Vagina (tissue), 2 donors: ENCODE measurements at regions not wholly inside any gene's neighbourhood (a gene's known extent, or its start where the extent isn't known, plus 50 kb on each side); places are given as distances from the start of the nearest gene placed in this dataset.

Experiments used
- POLR2A ChIP-seq, 2 donors: fragments of 450-650 bp; IDR thresholded peaks; one replicate each; pipeline ENCODE4 v1.6.1; 2017; ENCODE audit warnings: antibody characterized with exemption in 2 of 2, mild to moderate bottlenecking in 2 of 2, moderate library complexity in 2 of 2
- POLR2AphosphoS5 ChIP-seq, 2 donors: sonication (generic); formaldehyde crosslinking; IDR thresholded peaks; one replicate each; pipeline ENCODE4 v1.9.0; 2017; ENCODE audit warnings: antibody characterized with exemption in 2 of 2, mild to moderate bottlenecking in 2 of 2, low read depth in 1 of 2; ENCODE audit not compliant: insufficient read depth in 1 of 2
- TF ChIP-seq, protein P1 (sequence below), 3 experiments: fragments of 450-650 bp in 2 of 3; fragments of 200-600 bp in 1 of 3; sonication (generic) in 1 of 3; IDR thresholded peaks; one replicate each; pipeline ENCODE4 v1.5.1; 2017 to 2019; ENCODE audit warnings: antibody characterized with exemption in 3 of 3, mild to moderate bottlenecking in 2 of 3, moderate library complexity in 2 of 3

DNA sequence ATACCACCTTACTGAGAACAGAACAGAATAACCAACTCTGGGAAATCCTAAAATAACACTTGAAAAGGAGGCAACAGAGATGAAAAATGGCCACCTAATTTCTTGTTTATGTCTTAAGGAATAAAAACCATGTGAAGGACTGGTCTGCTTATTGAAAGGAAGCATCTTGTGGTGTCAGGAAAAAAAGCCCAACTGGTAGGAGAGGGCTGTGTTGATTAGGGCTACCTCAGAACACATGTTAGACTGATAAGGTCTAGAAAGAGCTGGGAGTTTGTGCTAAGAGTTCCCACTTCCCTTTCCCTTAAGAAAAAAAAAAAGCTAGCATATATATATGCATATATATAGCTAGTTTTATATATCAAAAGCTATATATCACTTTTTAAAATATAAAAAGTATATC is 425.3 kb upstream of the BTBD3 start:
- no peak for TF ChIP-seq POLR2A (IDR thresholded peaks at IDR 0.05)
- TF ChIP-seq, protein P1, sequence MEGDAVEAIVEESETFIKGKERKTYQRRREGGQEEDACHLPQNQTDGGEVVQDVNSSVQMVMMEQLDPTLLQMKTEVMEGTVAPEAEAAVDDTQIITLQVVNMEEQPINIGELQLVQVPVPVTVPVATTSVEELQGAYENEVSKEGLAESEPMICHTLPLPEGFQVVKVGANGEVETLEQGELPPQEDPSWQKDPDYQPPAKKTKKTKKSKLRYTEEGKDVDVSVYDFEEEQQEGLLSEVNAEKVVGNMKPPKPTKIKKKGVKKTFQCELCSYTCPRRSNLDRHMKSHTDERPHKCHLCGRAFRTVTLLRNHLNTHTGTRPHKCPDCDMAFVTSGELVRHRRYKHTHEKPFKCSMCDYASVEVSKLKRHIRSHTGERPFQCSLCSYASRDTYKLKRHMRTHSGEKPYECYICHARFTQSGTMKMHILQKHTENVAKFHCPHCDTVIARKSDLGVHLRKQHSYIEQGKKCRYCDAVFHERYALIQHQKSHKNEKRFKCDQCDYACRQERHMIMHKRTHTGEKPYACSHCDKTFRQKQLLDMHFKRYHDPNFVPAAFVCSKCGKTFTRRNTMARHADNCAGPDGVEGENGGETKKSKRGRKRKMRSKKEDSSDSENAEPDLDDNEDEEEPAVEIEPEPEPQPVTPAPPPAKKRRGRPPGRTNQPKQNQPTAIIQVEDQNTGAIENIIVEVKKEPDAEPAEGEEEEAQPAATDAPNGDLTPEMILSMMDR (IDR thresholded peaks at IDR 0.05), result no peak
- no peak for TF ChIP-seq POLR2AphosphoS5 (IDR thresholded peaks at IDR 0.05; ENCODE audit: insufficient read depth in 1 of 2, low read depth in 1 of 2)
